DND-41 (cell line): ENCODE measurements at regions not wholly inside any gene's neighbourhood (a gene's known extent, or its start where the extent isn't known, plus 50 kb on each side); places are given as distances from the start of the nearest gene placed in this dataset.

Experiments used
- ATAC-seq: fragments of 200-7000 bp; cut with Tn5 transposase; 3 replicates; pipeline ENCODE4 v1.9.1; 2021; ENCODE audit warnings: low read depth; ENCODE audit not compliant: insufficient read depth
- DNase-seq: peaks from one replicate; pipeline ENCODE4 v3.0.0-alpha.2; 2020
- H2AFZ ChIP-seq: 2 replicates; pipeline ENCODE4 v1.6.0; 2012; ENCODE audit warnings: low read depth, low read length
- H3K27ac ChIP-seq: 2 replicates; pipeline ENCODE4 v1.5.1; 2012; ENCODE audit warnings: low read length, inconsistent platforms
- H3K27me3 ChIP-seq: fragments of 200-600 bp; sonication (generic); 2 replicates; pipeline ENCODE4 v1.6.0; 2012; ENCODE audit warnings: low read length, mild to moderate bottlenecking, inconsistent platforms; ENCODE audit not compliant: insufficient read depth, poor library complexity
- H3K36me3 ChIP-seq: 2 replicates; pipeline ENCODE4 v1.5.1; 2012; ENCODE audit warnings: low read length, inconsistent platforms; ENCODE audit not compliant: insufficient read depth
- H3K4me1 ChIP-seq: 2 replicates; pipeline ENCODE4 v1.5.1; 2012; ENCODE audit warnings: mild to moderate bottlenecking, low read length; ENCODE audit not compliant: insufficient read depth
- H3K4me2 ChIP-seq: 2 replicates; pipeline ENCODE4 v1.6.0; 2012; ENCODE audit warnings: mild to moderate bottlenecking, moderate library complexity, low read length, inconsistent platforms; ENCODE audit not compliant: insufficient read depth
- H3K4me3 ChIP-seq, 2 experiments: fragments of 200-600 bp in 1 of 2; shearing (Covaris generic) in 1 of 2; 2 replicates each; pipeline ENCODE4 v1.5.1; 2012 to 2016; ENCODE audit warnings: inconsistent platforms in 2 of 2, low read length in 2 of 2, mild to moderate bottlenecking in 2 of 2, low read depth in 1 of 2, moderate library complexity in 1 of 2
- H3K79me2 ChIP-seq: 2 replicates; pipeline ENCODE4 v1.6.0; 2012; ENCODE audit warnings: low read length, inconsistent platforms; ENCODE audit not compliant: insufficient read depth
- H3K9ac ChIP-seq: 2 replicates; pipeline ENCODE4 v1.6.0; 2012; ENCODE audit warnings: low read depth, mild to moderate bottlenecking, inconsistent platforms, low read length, moderate library complexity
- H3K9me3 ChIP-seq: 2 replicates; pipeline ENCODE4 v1.5.1; 2012; ENCODE audit warnings: low read length, moderate library complexity, mild to moderate bottlenecking, inconsistent platforms; ENCODE audit not compliant: insufficient read depth, severe bottlenecking
- H4K20me1 ChIP-seq: 2 replicates; pipeline ENCODE4 v1.6.0; 2012; ENCODE audit warnings: low read length; ENCODE audit not compliant: insufficient read depth
- EZH2 ChIP-seq: IDR thresholded peaks from 3 replicates; pipeline ENCODE4 v1.6.1; 2012; ENCODE audit warnings: borderline replicate concordance, low read depth, mild to moderate bottlenecking, moderate library complexity, low read length, inconsistent platforms; ENCODE audit not compliant: severe bottlenecking
- TF ChIP-seq, protein P1 (sequence below): IDR thresholded peaks from 2 replicates; pipeline ENCODE4 v1.5.1; 2012; ENCODE audit warnings: borderline replicate concordance, low read length, moderate library complexity, mild to moderate bottlenecking; ENCODE audit not compliant: poor library complexity, severe bottlenecking; ENCODE audit errors: extremely low read depth

- no peak for DNase-seq
- no peak overlapping the region for H2AFZ ChIP-seq
- H3K27me3 ChIP-seq: no peaks in the 10 kb centered on the region
- H3K36me3 ChIP-seq: no peaks in the 10 kb centered on the region
- no peaks in the 10 kb centered on the region for H4K20me1 ChIP-seq
- H3K4me1 ChIP-seq: no peaks in the 10 kb centered on the region
- no peak overlapping the region for H3K4me3 ChIP-seq
- TF ChIP-seq EZH2: no peak
- TF ChIP-seq, protein P1, sequence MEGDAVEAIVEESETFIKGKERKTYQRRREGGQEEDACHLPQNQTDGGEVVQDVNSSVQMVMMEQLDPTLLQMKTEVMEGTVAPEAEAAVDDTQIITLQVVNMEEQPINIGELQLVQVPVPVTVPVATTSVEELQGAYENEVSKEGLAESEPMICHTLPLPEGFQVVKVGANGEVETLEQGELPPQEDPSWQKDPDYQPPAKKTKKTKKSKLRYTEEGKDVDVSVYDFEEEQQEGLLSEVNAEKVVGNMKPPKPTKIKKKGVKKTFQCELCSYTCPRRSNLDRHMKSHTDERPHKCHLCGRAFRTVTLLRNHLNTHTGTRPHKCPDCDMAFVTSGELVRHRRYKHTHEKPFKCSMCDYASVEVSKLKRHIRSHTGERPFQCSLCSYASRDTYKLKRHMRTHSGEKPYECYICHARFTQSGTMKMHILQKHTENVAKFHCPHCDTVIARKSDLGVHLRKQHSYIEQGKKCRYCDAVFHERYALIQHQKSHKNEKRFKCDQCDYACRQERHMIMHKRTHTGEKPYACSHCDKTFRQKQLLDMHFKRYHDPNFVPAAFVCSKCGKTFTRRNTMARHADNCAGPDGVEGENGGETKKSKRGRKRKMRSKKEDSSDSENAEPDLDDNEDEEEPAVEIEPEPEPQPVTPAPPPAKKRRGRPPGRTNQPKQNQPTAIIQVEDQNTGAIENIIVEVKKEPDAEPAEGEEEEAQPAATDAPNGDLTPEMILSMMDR: no peak
- H3K9ac ChIP-seq: no peak overlapping the region
- no peak overlapping the region for H3K4me2 ChIP-seq
- no peak for ATAC-seq
- no peak overlapping the region for H3K27ac ChIP-seq
- H3K9me3 ChIP-seq: no peaks in the 10 kb centered on the region
- no peaks in the 10 kb centered on the region for H3K79me2 ChIP-seq
Observed at GRCh38 chr5:15014809-15015208, 143.2 kb upstream of the ANKH start.

DNA sequence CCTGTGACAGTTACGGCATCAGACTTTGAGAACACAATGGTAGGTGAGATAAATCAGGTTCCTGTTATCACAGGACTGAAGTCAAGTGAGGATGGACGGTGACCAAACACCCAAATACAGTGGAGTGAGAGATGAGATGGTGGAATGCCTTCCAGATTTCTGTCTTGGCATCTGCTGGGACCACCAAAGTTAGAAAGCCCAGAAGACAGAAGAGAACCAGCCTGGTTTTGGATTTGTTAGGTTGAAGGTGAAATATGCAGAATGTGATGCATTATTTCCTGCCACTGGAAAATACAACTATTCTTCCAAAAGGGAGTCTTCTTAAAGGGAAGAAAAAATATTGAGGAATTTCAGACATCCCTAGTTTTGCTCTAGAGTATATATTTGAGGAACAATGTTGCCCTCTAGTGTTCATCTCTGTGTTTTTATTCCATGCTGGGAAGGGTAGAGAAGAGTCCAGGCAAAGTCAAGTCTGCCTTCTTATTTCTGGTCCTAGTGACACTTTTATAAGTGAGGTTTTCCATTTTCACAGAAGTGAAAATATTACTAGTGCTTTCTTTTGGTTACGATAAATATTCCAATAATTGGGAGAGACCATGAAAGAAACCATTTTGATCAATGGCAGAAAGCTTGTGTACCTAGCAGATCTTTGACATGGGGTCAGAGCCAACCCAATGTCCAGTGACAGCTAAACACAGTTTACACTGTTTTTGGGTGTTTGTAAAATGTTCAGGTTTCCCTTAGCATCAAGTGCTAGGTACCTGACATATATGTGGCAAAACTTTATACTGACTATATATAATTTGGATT lies 142.3 kb upstream of the ANKH start:
- peak; percentile 90 for ATAC-seq
- no peaks in the 10 kb centered on the region for H3K9me3 ChIP-seq
- no peak overlapping the region for H3K4me3 ChIP-seq
- no peaks in the 10 kb centered on the region for H3K4me1 ChIP-seq
- no peak overlapping the region for H3K4me2 ChIP-seq
- H2AFZ ChIP-seq: no peak overlapping the region
- no peaks in the 10 kb centered on the region for H3K79me2 ChIP-seq
- no peak for DNase-seq
- H3K9ac ChIP-seq: no peak overlapping the region
- TF ChIP-seq EZH2: no peak
- TF ChIP-seq, protein P1: peak; percentile 77
- no peaks in the 10 kb centered on the region for H3K36me3 ChIP-seq
- no peak overlapping the region for H3K27ac ChIP-seq
- H3K27me3 ChIP-seq: no peaks in the 10 kb centered on the region
- no peaks in the 10 kb centered on the region for H4K20me1 ChIP-seq

- no peak overlapping the region for H3K4me3 ChIP-seq
- H3K27ac ChIP-seq: no peak overlapping the region
- H3K27me3 ChIP-seq: no peaks in the 10 kb centered on the region
- DNase-seq (no peak), ATAC-seq (no peak)
- H3K4me2 ChIP-seq: no peak overlapping the region
- H3K9me3 ChIP-seq: no peaks in the 10 kb centered on the region
- H3K79me2 ChIP-seq: no peaks in the 10 kb centered on the region
- no peaks in the 10 kb centered on the region for H4K20me1 ChIP-seq
- no peaks in the 10 kb centered on the region for H3K4me1 ChIP-seq
- H2AFZ ChIP-seq: no peak overlapping the region
- H3K36me3 ChIP-seq: no peaks in the 10 kb centered on the region
- no peak overlapping the region for H3K9ac ChIP-seq
- no peak for TF ChIP-seq EZH2
- TF ChIP-seq, protein P1: no peak
Observed at GRCh38 chr5:15012061-15012460, 140.5 kb upstream of the ANKH start.
